HG03439 (cell line): ENCODE measurements at regions not wholly inside any gene's neighbourhood (a gene's known extent, or its start where the extent isn't known, plus 50 kb on each side); places are given as distances from the start of the nearest gene placed in this dataset.
"Not testable (repeated sequence)": the region's sequence is repeated elsewhere in the genome, so short reads cannot be mapped to it uniquely, and the experiment has no call there.

Source experiments
- ATAC-seq: cut with Tn5 transposase; IDR thresholded peaks from one replicate; pipeline ENCODE4 v1.9.1; 2021; ENCODE audit warnings: mild to moderate bottlenecking, moderate library complexity; ENCODE audit not compliant: unreplicated experiment

DNA sequence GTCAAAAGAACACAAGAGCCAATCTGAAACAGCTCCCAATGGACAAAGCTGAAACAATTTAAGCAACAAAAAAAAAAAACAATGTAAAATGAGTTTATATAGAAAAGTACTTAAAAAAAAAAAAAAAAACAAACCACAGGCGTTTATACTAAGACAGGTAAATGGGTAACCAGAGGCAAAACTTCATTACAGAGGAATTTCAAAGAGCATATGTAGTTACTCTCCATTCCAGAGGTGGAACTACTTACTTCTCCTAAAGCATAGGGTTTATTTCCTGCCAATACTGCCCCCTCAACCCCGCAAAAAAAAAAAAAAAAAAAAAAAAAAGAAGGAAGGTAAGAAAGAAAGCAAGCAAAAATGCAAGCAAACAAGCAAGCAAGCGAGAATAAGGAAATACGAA, 132.9 kb downstream of the LIG4 start:
- no peak for ATAC-seq

- no peak for ATAC-seq
These were observed 138.1 kb downstream of the LIG4 start for GRCh38 chr13:108077284-108077683.

GRCh38 chr13:108074429-108074828, 140.9 kb downstream of the LIG4 start:
- not testable (repeated sequence) for ATAC-seq

DNA sequence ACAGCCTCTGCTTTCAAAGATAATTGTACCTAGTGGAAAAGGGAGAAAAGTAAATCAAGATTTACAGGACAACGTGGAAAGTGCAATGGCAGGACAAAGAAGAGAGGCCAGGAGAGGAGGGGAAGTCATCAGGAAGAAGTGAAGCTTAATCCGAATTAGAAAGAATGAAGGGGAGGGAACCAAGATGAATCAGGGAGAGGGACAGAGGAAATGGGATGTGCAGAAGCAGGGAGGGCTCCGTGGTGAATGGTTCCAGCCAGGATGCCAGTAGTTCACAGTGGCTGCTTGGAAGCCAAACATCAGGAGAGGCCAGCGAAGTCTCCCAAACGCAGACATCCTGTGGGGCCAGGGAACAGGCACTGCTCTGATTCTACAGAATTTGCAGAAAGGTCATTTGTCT, 144.4 kb downstream of the LIG4 start:
- no peak for ATAC-seq

DNA sequence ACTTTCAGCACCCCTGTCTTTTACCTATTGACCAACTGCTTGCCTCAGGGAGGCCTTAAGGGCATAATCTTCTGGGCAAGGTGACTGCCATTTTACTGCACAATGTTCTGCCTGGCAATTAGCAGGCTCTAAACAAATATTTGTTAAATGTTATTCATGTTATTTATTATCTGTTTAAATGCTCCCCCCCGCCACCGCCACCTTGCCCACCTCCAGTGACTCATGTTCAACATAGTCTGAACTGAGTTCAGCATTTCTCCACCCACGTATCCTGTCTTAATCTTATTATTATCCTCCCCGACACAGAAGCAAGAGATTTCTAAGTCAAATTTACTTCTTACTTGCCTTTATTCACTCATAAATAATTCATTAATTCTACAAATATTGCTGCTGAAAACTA, 144.8 kb downstream of the LIG4 start:
- no peak for ATAC-seq

DNA sequence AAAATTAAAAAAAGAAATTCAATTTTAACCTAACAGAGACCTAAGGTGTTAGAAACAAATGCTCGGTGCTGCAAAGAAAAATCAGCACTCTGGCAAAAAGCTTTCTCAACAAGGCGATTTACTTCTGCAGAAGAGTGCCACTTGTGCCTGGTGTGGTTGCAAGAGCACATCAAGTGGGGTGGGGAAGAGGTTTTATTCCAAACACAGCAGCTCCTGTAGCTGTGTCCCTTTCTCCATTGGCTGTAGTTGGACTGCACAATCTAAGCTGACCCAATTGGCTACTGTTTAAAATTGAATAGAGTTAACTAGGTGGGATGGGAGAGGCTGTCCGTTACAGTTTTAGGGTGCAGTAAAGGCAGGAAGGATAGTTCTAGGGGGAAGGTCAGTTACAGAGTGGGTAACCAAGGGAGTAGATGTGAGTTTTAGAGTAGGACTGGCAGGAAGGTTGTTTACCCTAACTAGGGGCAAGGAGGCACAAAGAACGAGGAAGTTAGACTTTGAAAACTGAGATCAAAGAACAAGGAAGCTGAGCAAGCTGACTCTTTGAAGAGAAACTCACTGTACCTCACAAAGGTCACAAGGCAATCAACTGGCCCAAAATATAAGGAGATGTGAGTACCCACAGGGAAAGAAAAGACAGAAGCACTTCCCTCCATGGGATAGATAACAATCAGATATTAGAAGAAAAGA, 145.7 kb downstream of the LIG4 start:
- ATAC-seq = no peak

GRCh38 chr13:108064372-108064771, 151.0 kb downstream of the LIG4 start:
- not testable (repeated sequence) for ATAC-seq

DNA sequence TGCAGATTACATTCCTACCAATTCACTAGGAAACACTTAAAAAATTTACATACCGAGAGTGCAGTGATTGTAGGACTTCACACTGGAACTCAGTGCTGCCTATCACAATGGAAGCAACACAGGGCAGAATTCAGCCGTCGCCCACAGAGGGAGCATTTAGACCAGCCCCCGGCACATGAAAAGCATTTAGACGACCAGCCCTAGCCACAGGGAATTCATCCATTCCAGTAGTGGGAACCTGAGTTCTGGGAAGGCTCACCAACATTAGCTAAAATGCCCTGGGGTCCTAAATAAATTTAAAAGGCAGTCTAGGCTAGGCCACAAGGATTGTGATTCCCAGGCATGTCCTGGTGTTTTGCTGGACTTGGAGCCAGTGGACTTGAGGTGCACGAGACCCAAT, 155.2 kb downstream of the LIG4 start:
- no peak for ATAC-seq

- ATAC-seq = no peak
These were observed 159.1 kb downstream of the LIG4 start for GRCh38 chr13:108056278-108056677.

DNA sequence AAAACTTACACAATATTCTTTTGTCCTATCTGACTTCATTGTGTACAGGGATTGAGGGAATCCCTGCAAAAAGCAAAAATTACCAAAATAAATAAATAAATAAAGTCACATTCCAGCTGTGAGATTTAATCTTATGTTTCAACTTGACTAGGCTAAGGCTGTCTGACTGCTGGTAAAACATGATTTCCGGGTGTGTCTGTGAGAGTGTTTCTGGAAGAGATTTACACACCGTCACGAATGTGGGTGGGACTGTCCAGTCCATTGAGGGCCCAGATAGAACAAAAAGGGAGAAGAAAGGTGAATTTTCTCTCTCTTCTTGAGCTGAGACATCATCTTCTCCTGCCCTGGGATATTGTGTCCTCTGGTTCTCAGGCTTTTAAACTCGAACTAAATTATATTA, 166.1 kb downstream of the LIG4 start:
- ATAC-seq = no peak

GRCh38 chr13:108044954-108045353, 170.4 kb downstream of the LIG4 start:
- no peak for ATAC-seq

DNA sequence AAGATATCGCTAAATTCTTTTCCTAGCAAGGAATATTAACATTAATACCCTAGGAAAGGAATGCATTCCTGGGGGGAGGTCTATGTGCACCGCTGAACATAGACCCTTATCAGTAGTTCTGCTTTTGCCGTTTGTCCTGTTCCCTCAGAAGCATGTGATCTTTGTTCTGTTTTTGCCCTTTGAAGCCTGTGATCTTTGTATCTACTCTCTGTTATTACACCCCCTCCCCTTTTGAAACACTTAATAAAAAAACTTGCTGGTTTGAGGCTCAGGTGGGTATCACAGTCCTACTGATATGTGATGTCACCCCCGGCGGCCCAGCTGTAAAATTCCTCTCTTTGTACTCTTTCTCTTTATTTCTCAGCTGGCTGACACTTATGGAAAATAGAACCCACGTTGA, 172.5 kb downstream of the LIG4 start:
- ATAC-seq = not testable (repeated sequence)

DNA sequence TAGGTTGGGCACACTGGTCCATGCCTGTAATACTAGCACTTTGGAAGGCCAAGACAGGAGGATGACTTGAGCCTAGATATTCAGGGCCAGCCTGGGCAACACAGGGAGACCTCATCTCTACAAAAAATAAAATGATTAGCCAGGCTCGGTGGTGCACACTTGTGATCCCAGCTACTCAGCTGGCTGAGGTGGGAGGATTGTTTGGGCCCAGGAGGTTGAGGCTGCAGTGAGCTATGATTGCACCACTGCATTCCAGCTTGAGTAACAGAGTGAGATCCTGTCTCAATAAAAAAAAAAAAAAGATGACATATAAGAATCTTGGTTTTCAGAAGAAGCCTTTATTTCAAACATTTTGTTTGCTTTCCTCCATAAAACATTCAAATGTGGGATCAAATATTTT, 178.0 kb downstream of the LIG4 start:
- no peak for ATAC-seq

GRCh38 chr13:108036411-108036932, 178.9 kb downstream of the LIG4 start:
- ATAC-seq = no peak

DNA sequence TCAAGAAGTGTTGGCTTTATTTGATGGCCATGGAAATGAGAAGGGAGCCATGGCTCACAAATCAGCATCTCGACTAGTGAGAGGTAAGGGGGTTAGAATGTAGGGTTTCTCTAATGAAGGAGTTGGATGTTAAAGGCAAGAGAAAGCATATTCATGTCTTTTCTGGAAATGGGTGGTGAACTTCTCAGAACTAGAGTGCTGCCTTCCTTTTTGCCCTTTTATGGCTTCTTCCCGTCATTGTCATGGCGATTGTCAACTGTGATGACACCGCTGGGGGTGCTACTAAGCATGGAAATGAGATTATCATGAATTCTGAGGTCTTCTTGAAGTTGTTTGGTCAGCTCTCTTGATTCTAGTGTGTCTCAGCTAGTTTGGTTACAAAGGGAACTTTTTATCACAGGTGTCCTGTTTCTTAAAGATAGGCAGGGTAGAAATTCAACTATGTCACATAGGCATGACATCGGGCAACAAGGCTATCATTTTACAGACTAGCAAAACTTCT, 180.4 kb downstream of the LIG4 start:
- ATAC-seq = no peak

DNA sequence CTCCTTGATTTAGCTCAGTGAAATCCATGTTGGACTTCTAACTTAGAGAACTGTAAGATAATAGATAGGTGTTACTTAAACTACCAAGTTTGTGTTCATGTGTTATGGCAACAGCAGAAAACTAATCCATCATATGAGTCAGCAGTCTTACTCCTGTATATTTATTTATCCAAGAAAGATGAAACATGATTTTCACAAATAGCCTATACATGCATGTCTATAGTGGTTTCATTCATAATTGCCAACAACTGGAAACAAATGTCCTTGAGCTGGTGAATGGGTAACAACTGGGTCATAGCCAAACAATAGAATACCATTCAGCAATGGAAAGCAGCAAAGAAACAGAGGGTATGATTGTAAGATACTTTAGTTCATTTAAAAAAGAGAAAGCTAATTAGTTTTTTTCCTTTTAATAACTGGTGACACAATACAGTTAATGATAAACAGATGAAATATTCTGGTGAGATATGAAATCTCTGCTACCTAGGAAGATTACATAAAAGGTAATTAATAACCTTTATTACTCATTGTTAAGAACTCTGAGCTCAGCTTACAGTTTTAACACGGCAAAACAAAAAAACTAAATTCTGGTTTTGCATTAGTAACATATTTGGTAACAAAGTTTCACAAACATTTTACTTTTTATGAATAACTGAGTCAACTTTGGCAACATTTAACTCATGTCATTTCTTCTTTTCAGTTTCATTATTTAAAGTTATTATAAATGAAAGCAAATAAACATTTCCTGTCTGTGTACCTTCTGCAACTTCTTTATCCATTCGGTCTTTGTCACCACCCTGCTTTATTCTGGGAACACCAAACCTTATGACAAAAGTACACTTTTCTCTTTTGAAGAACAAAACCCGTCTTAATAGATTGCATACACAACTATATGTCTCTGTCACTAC, 181.3 kb downstream of the LIG4 start:
- no peak for ATAC-seq

DNA sequence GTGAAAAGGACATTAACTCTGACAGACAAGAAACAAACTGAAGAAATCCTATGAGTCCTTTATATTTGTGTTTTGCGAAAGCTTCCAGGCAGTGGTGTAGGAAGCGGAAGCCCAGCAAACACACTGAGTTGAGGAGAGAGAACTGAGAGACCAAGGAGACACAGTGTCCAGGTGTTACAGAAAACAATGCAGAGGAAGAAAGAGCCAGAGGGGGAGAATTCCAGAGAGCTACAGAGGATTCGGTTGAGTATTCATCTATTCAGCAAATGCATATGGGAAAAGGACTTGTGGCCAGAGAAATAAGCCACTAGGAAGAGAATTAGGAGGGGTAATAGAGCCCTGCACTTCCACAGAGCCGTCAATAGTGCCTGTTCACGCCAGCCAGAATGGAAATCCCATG, 183.5 kb downstream of the LIG4 start:
- no peak for ATAC-seq

DNA sequence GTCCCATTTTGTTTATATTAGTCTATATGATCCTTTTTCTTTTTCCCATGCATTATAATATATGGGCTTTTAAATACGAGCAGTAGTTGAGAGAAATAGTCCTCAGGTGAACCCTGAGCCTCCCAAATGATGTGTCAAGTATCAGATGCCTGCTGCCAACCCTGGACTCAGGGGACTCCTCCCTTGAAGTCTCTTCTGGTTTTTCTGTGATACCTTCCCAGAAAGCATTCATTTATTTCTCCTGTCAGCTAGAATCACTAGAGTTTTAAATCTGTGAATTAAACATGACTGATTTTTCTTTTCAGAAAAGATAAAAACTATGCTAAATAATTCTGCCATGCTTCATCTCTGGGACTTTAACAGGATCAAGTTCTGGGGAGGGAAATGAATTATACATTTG, 184.6 kb downstream of the LIG4 start:
- no peak for ATAC-seq

- ATAC-seq = no peak
These were observed 188.5 kb downstream of the LIG4 start for GRCh38 chr13:108026680-108027410.

GRCh38 chr13:108020027-108020426, 195.3 kb downstream of the LIG4 start:
- no peak for ATAC-seq

- no peak for ATAC-seq
These were observed 196.9 kb downstream of the LIG4 start for GRCh38 chr13:108018371-108018870.
